ENCODE measurements at regions not wholly inside any gene's neighbourhood (a gene's known extent, or its start where the extent isn't known, plus 50 kb on each side); places are given as distances from the start of the nearest gene placed in this dataset.

DNA sequence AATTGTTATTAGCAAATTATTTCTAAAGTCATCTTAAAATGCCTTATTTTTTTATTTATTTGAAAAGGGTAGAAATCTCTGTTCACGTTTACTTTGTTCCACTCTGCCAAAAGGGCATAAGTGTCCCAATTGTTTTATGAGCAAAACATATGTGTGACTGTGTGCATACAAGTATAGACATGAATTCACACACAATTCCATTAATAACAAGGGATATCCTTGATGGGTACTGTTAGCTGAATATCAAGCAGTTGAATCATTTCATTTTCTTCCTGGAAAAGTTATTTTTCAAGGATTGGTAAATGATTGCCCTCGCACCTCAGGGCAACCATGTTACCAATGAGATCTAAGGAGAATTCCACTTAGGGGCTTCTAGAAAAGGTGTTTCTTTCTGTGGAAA is 92.1 kb upstream of the TAF11L2 start:
- no peaks in the 10 kb centered on the region for H3K4me1 ChIP-seq (ENCODE audit: control insufficient read depth, insufficient read depth, low read length)

More for the DNA sequence above, 92.1 kb upstream of the TAF11L2 start:
- POLR2A ChIA-PET (ENCODE audit: unreplicated experiment): no interaction called here
- Histone ChIP-seq H3K9me3 (ENCODE audit: control insufficient read depth, insufficient read depth, low read length) (no peaks in the 10 kb centered on the region), H2BK120ac (ENCODE audit: low read depth, low read length) (no peak overlapping the region), H3K4ac (ENCODE audit: low read depth, low read length) (no peak overlapping the region), H4K91ac (ENCODE audit: insufficient read depth, low read depth, low read length) (no peak overlapping the region), H3K18ac (ENCODE audit: low read depth, low read length) (no peak overlapping the region), H2BK20ac (ENCODE audit: low read depth, low read length) (no peak overlapping the region), H3K79me1 (ENCODE audit: low read depth in 1 of 2, low read length in 2 of 2) (no peaks in the 10 kb centered on the region), H2BK5ac (ENCODE audit: low read depth, low read length, poor library complexity, severe bottlenecking) (no peak overlapping the region), H2BK15ac (ENCODE audit: low read depth, low read length) (no peak overlapping the region), H3K14ac (replicated peaks; ENCODE audit: low read depth, low read length) (no peak overlapping the region), H3K23ac (ENCODE audit: low read depth, low read length) (no peak overlapping the region), H3K27ac (ENCODE audit: insufficient read depth, low read length) (no peak overlapping the region), H3K4me2 (ENCODE audit: low read depth, low read length) (no peak overlapping the region), H3K9me1 (ENCODE audit: insufficient read depth, low read length) (no peaks in the 10 kb centered on the region), H2AFZ (replicated peaks; ENCODE audit: low read length, poor library complexity) (no peak overlapping the region), H2AK5ac (ENCODE audit: low read depth, low read length) (no peak overlapping the region), H2AK9ac (replicated peaks; ENCODE audit: low read depth, low read length, poor library complexity) (no peak overlapping the region), H3K56ac (ENCODE audit: extremely low read depth, insufficient read depth, low read length) (no peak overlapping the region), H4K20me1 (ENCODE audit: insufficient read depth, low read length) (no peaks in the 10 kb centered on the region), H4K5ac (ENCODE audit: low read depth, low read length) (no peak overlapping the region), H3K27me3 (ENCODE audit: control insufficient read depth, insufficient read depth, low read length) (peaks cover 18% of the 10 kb centered on the region), H3K36me3 (ENCODE audit: control insufficient read depth, insufficient read depth, low read length) (no peaks in the 10 kb centered on the region), H3K4me3 (ENCODE audit: insufficient read depth, low read depth, low read length) (no peak overlapping the region), H3K9ac (ENCODE audit: low read depth, low read length) (no peak overlapping the region), H4K8ac (ENCODE audit: low read depth in 2 of 2, low read length in 2 of 2) (no peak overlapping the region)
- BruUV-seq (replicated peaks): no TSS peak
- WGBS, 2 experiments (ENCODE audit: extremely low coverage in 2 of 2, insufficient read length in 1 of 2): no CpG with 5 or more reads among the region's 2 CpGs
- dilution Hi-C loops (cut with HindIII; ENCODE audit: low sequenced_read_pairs, unreplicated experiment): no loop called here
- CTCF ChIA-PET: no interaction called here
- ATAC-seq (ENCODE audit: low read depth) (no peak), DNase-seq (no peak)
- no peak for TF ChIP-seq ELK1 (IDR thresholded peaks at IDR 0.05; ENCODE audit: borderline replicate concordance, low read depth, low read length)
- no peak for TF ChIP-seq SMC3 (IDR thresholded peaks at IDR 0.05; ENCODE audit: low read depth, low read length)
- TF ChIP-seq BHLHE40 (IDR thresholded peaks at IDR 0.05; ENCODE audit: low read depth, low read length): no peak
- TF ChIP-seq, protein P1, sequence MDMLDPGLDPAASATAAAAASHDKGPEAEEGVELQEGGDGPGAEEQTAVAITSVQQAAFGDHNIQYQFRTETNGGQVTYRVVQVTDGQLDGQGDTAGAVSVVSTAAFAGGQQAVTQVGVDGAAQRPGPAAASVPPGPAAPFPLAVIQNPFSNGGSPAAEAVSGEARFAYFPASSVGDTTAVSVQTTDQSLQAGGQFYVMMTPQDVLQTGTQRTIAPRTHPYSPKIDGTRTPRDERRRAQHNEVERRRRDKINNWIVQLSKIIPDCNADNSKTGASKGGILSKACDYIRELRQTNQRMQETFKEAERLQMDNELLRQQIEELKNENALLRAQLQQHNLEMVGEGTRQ (IDR thresholded peaks at IDR 0.05; ENCODE audit: low read depth, low read length): no peak
- no peak for TF ChIP-seq MAFK (IDR thresholded peaks at IDR 0.05; ENCODE audit: low read depth, low read length)
- TF ChIP-seq NFE2L2 (IDR thresholded peaks at IDR 0.05; ENCODE audit: low read depth, low read length): no peak
- TF ChIP-seq, protein P2, sequence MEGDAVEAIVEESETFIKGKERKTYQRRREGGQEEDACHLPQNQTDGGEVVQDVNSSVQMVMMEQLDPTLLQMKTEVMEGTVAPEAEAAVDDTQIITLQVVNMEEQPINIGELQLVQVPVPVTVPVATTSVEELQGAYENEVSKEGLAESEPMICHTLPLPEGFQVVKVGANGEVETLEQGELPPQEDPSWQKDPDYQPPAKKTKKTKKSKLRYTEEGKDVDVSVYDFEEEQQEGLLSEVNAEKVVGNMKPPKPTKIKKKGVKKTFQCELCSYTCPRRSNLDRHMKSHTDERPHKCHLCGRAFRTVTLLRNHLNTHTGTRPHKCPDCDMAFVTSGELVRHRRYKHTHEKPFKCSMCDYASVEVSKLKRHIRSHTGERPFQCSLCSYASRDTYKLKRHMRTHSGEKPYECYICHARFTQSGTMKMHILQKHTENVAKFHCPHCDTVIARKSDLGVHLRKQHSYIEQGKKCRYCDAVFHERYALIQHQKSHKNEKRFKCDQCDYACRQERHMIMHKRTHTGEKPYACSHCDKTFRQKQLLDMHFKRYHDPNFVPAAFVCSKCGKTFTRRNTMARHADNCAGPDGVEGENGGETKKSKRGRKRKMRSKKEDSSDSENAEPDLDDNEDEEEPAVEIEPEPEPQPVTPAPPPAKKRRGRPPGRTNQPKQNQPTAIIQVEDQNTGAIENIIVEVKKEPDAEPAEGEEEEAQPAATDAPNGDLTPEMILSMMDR (conservative IDR thresholded peaks at IDR 0.05; ENCODE audit: low read depth, low read length): no peak
- TF ChIP-seq RCOR1 (IDR thresholded peaks at IDR 0.05; ENCODE audit: insufficient replicate concordance, low read length): no peak
- TF ChIP-seq CEBPB (IDR thresholded peaks at IDR 0.05; ENCODE audit: low read depth, low read length): no peak
- TF ChIP-seq MAZ (IDR thresholded peaks at IDR 0.05; ENCODE audit: borderline replicate concordance, low read depth, low read length): no peak
- no peak for TF ChIP-seq MXI1 (IDR thresholded peaks at IDR 0.05; ENCODE audit: borderline replicate concordance, low read depth, low read length)
- no peak for TF ChIP-seq RFX5 (IDR thresholded peaks at IDR 0.05; ENCODE audit: low read depth, low read length)
- TF ChIP-seq FOS (IDR thresholded peaks at IDR 0.05; ENCODE audit: low read depth, low read length): no peak
- no peak for TF ChIP-seq RAD21 (IDR thresholded peaks at IDR 0.05; ENCODE audit: low read length)
- intact Hi-C loops (cut with micrococcal nuclease): no loop called here
- in situ Hi-C loops (cut with MboI; ENCODE audit: low sequenced_read_pairs): no loop called here

Data from IMR-90 (cell line).